SK-N-MC (cell line): ENCODE measurements at regions not wholly inside any gene's neighbourhood (a gene's known extent, or its start where the extent isn't known, plus 50 kb on each side); places are given as distances from the start of the nearest gene placed in this dataset.

Experiments
- EZH2 ChIP-seq: fragments of 200-600 bp; sonication (generic); IDR thresholded peaks from one replicate; pipeline ENCODE4 v1.6.1; 2017; ENCODE audit warnings: antibody characterized with exemption
- FOXP2 ChIP-seq: optimal IDR thresholded peaks from 2 replicates; pipeline ENCODE3; 2011; ENCODE audit warnings: mild to moderate bottlenecking, moderate library complexity; ENCODE audit not compliant: insufficient read depth; ENCODE audit errors: extremely low read length, control extremely low read depth
- POLR2AphosphoS5 ChIP-seq: IDR thresholded peaks from 2 replicates; pipeline ENCODE4 v1.6.1; 2012; ENCODE audit warnings: mild to moderate bottlenecking, low read depth, low read length, borderline replicate concordance

- TF ChIP-seq EZH2, result no peak
- TF ChIP-seq POLR2AphosphoS5, result no peak
- no peak for TF ChIP-seq FOXP2
These were observed 409.5 kb downstream of the TSN start for GRCh38 chr2:122164964-122165363.
